ENCODE measurements at regions not wholly inside any gene's neighbourhood (a gene's known extent, or its start where the extent isn't known, plus 50 kb on each side); places are given as distances from the start of the nearest gene placed in this dataset.

GRCh38 chr13:51518827-51519226 lies 65.4 kb upstream of the WDFY2 start:
- Mint-ChIP-seq H3K27me3 (ENCODE audit: low read depth) (no peaks in the 10 kb centered on the region), H3K36me3 (no peaks in the 10 kb centered on the region), H3K4me1 (peaks cover 7% of the 10 kb centered on the region), H3K9me3 (no peaks in the 10 kb centered on the region), H3K27ac (no peak overlapping the region), H3K4me3 (no peak overlapping the region)
- no peak for DNase-seq (ENCODE audit: low spot score in 2 of 2, unreplicated experiment in 2 of 2)
- TF ChIP-seq, protein P1, sequence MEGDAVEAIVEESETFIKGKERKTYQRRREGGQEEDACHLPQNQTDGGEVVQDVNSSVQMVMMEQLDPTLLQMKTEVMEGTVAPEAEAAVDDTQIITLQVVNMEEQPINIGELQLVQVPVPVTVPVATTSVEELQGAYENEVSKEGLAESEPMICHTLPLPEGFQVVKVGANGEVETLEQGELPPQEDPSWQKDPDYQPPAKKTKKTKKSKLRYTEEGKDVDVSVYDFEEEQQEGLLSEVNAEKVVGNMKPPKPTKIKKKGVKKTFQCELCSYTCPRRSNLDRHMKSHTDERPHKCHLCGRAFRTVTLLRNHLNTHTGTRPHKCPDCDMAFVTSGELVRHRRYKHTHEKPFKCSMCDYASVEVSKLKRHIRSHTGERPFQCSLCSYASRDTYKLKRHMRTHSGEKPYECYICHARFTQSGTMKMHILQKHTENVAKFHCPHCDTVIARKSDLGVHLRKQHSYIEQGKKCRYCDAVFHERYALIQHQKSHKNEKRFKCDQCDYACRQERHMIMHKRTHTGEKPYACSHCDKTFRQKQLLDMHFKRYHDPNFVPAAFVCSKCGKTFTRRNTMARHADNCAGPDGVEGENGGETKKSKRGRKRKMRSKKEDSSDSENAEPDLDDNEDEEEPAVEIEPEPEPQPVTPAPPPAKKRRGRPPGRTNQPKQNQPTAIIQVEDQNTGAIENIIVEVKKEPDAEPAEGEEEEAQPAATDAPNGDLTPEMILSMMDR (IDR thresholded peaks at IDR 0.05; ENCODE audit: unreplicated experiment): no peak

GRCh38 chr13:51519771-51520216 lies 64.5 kb upstream of the WDFY2 start:
- TF ChIP-seq, protein P1 (IDR thresholded peaks at IDR 0.05; ENCODE audit: unreplicated experiment): no peak
- no peak overlapping the region for H3K4me3 Mint-ChIP-seq
- H3K4me1 Mint-ChIP-seq: peaks cover 7% of the 10 kb centered on the region
- H3K36me3 Mint-ChIP-seq: no peaks in the 10 kb centered on the region
- H3K27ac Mint-ChIP-seq: no peak overlapping the region
- H3K9me3 Mint-ChIP-seq: no peaks in the 10 kb centered on the region
- H3K27me3 Mint-ChIP-seq (ENCODE audit: low read depth): no peaks in the 10 kb centered on the region
- no peak for DNase-seq (ENCODE audit: low spot score in 2 of 2, unreplicated experiment in 2 of 2)

DNA sequence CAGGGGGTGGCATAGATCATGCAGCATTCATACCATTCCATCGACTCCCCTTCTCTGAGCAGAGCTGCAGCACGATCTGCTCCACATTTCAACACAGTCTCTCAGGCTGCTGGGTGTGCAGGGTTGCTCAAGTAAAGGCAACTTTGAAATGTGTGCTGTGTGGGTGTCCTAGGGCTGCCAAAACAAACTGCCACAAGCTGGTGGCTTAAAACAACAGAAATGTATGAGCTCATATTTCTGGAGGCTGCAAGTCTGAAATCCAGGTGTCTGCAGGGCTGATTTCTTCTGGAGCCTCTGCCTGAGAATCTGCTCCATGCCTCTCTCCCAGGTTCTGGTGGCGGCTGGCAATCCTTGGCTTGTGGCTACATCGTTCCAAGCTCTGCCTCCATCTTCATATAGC lies 63.7 kb upstream of the WDFY2 start:
- Mint-ChIP-seq H3K4me1 (peaks cover 7% of the 10 kb centered on the region), H3K27me3 (ENCODE audit: low read depth) (no peaks in the 10 kb centered on the region), H3K9me3 (no peaks in the 10 kb centered on the region), H3K36me3 (no peaks in the 10 kb centered on the region), H3K27ac (no peak overlapping the region), H3K4me3 (no peak overlapping the region)
- TF ChIP-seq, protein P1 (IDR thresholded peaks at IDR 0.05; ENCODE audit: unreplicated experiment): no peak
- DNase-seq (ENCODE audit: low spot score in 2 of 2, unreplicated experiment in 2 of 2): no peak

DNA sequence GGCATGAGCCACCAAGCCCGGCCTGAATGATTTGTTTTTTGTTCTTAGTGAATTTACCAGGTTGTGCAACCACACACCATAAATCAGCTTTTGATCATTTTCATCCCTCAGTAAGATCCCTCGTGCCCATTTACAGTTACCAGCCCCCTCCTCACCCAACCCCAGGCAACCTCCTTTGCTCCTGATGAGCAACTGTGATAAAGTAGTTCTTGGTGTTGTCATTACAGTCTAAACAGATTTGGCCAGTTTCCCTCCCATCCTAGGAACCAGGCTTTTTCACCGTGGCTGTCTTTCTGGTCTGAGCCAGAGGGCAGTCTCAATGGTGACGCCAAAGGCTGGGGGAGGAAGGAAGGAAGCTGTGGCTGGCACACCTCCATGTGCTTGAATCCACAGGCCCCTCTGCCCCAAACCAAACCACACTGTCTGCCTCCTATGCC lies 61.2 kb upstream of the WDFY2 start:
- no peaks in the 10 kb centered on the region for H3K36me3 Mint-ChIP-seq
- H3K9me3 Mint-ChIP-seq: no peaks in the 10 kb centered on the region
- TF ChIP-seq, protein P1 (IDR thresholded peaks at IDR 0.05; ENCODE audit: unreplicated experiment): no peak
- no peak overlapping the region for H3K4me3 Mint-ChIP-seq
- peaks cover 7% of the 10 kb centered on the region for H3K4me1 Mint-ChIP-seq
- no peaks in the 10 kb centered on the region for H3K27me3 Mint-ChIP-seq (ENCODE audit: low read depth)
- H3K27ac Mint-ChIP-seq: peak overlapping the region; percentile 38
- no peak for DNase-seq (ENCODE audit: low spot score in 2 of 2, unreplicated experiment in 2 of 2)

GRCh38 chr13:51524312-51524711 lies 60.0 kb upstream of the WDFY2 start:
- no peaks in the 10 kb centered on the region for H3K36me3 Mint-ChIP-seq
- peaks cover 6% of the 10 kb centered on the region for H3K9me3 Mint-ChIP-seq
- H3K4me1 Mint-ChIP-seq: peaks cover 7% of the 10 kb centered on the region
- TF ChIP-seq, protein P1 (IDR thresholded peaks at IDR 0.05; ENCODE audit: unreplicated experiment): no peak
- H3K27me3 Mint-ChIP-seq (ENCODE audit: low read depth): no peaks in the 10 kb centered on the region
- no peak overlapping the region for H3K27ac Mint-ChIP-seq
- DNase-seq (ENCODE audit: low spot score in 2 of 2, unreplicated experiment in 2 of 2): no peak
- no peak overlapping the region for H3K4me3 Mint-ChIP-seq
